Panc1 (cell line): ENCODE measurements at regions not wholly inside any gene's neighbourhood (a gene's known extent, or its start where the extent isn't known, plus 50 kb on each side); places are given as distances from the start of the nearest gene placed in this dataset.

Experiments
- ATAC-seq: fragments of 200-7000 bp; cut with Tn5 transposase; 2 replicates; pipeline ENCODE4 v1.9.1; 2020; ENCODE audit warnings: mild to moderate bottlenecking, moderate library complexity
- BruUV-seq: library from RNA; stranded (reverse); fragments of 400-500 nt; replicated peaks from 2 replicates; lab custom pipeline; 2021; lab: Mats Ljungman, UMichigan
- CTCF ChIA-PET: fragments of 300-600 bp; sonication (Branson Sonifier 250); formaldehyde crosslinking; loops from one replicate; lab custom pipeline; 2022; ENCODE audit warnings: antibody characterized with exemption; lab: Charles Lee
- POLR2A ChIA-PET: fragments of 300-600 bp; sonication (Branson Sonifier 250); formaldehyde crosslinking; loops from one replicate; lab custom pipeline; 2022; ENCODE audit warnings: antibody characterized with exemption; lab: Charles Lee
- DNase-seq: peaks from one replicate; pipeline ENCODE4 v3.0.0-alpha.2; 2010; ENCODE audit warnings: low read depth, low spot score
- H3K27ac ChIP-seq: 2 replicates; pipeline ENCODE4 v1.5.1; 2011; ENCODE audit warnings: mild to moderate bottlenecking, low read length, inconsistent platforms
- H3K27me3 ChIP-seq: fragments of 200-500 bp; sonication (Bioruptor generic); 2 replicates; pipeline ENCODE4 v1.6.0; 2014; ENCODE audit warnings: low read length, inconsistent platforms; ENCODE audit not compliant: control insufficient read depth, insufficient read depth
- H3K36me3 ChIP-seq: fragments of 200-500 bp; sonication (Bioruptor generic); 2 replicates; pipeline ENCODE4 v1.5.1; 2014; ENCODE audit warnings: inconsistent platforms, mild to moderate bottlenecking, low read length, moderate library complexity; ENCODE audit not compliant: control insufficient read depth, insufficient read depth
- H3K4me1 ChIP-seq: 2 replicates; pipeline ENCODE4 v1.5.1; 2011; ENCODE audit warnings: inconsistent platforms, mild to moderate bottlenecking, low read length, moderate library complexity; ENCODE audit not compliant: control insufficient read depth, insufficient read depth
- H3K4me3 ChIP-seq, 2 experiments: 2 replicates each; pipeline ENCODE4 v1.5.1; 2011 to 2012; ENCODE audit warnings: low read depth in 2 of 2, low read length in 2 of 2, mild to moderate bottlenecking in 2 of 2, inconsistent platforms in 1 of 2, moderate library complexity in 1 of 2
- H3K9me3 ChIP-seq: fragments of 200-500 bp; sonication (Bioruptor generic); 2 replicates; pipeline ENCODE4 v1.5.1; 2014; ENCODE audit warnings: low read depth, mild to moderate bottlenecking, inconsistent platforms, low read length, moderate library complexity; ENCODE audit not compliant: control insufficient read depth, insufficient read depth
- POLR2AphosphoS5 ChIP-seq: IDR thresholded peaks from 2 replicates; pipeline ENCODE4 v1.6.1; 2012; ENCODE audit warnings: mild to moderate bottlenecking, low read depth, low read length, moderate library complexity
- SIN3A ChIP-seq: IDR thresholded peaks from 2 replicates; pipeline ENCODE4 v1.6.1; 2012; ENCODE audit warnings: low read depth, mild to moderate bottlenecking, low read length, moderate library complexity, borderline replicate concordance; ENCODE audit not compliant: insufficient read depth
- TCF7L2 ChIP-seq: IDR thresholded peaks from 2 replicates; pipeline ENCODE4 v1.6.1; 2011; ENCODE audit warnings: mild to moderate bottlenecking, low read depth, low read length, inconsistent platforms
- in situ Hi-C: cut with HindIII; loops from 2 replicates; pipeline ENCODE4 v1.10.0; 2016; ENCODE audit warnings: low sequenced_read_pairs, low pct_unique_long_range_greater_than_20kb
- intact Hi-C: fragments of 100-400 bp; cut with micrococcal nuclease; formaldehyde crosslinking; loops from one replicate; pipeline ENCODE4 v1.10.0; 2022; ENCODE audit not compliant: unreplicated experiment
- TF ChIP-seq, protein P1 (sequence below): fragments of 450-650 bp; IDR thresholded peaks from 2 replicates; pipeline ENCODE4 v1.5.1; 2017; ENCODE audit warnings: mild to moderate bottlenecking
- TF ChIP-seq, protein P2 (sequence below), 2 experiments: IDR thresholded peaks; 2 replicates each; pipeline ENCODE4 v1.6.1; 2011 to 2012; ENCODE audit warnings: low read depth in 2 of 2, control low read depth in 1 of 2, low read length in 1 of 2, mild to moderate bottlenecking in 1 of 2, moderate library complexity in 1 of 2; ENCODE audit not compliant: insufficient read depth in 1 of 2

DNA sequence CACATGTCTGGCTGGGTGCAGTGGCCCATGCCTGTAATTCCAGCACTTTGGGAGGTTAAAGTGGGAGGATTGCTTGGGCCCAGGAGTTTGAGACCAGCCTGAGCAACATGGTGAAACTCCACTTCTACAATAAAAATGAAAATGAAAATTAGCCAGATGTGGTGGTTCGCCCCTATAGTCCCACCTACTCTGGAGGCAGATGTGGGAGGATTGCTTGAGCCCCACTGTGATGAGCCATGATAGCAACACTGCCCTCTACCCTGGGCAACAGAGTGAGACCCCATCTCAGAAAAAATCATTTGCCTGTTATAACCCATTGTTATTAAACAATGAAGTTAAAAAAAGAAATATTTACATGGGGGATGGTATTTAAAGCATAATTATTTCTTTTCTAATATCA is 240.1 kb upstream of the ZPLD1 start:
- DNase-seq (no peak), ATAC-seq (no peak)
- POLR2A ChIA-PET, result no interaction called here
- H3K27me3 ChIP-seq, result no peaks in the 10 kb centered on the region
- TF ChIP-seq TCF7L2, result no peak
- no peak for TF ChIP-seq POLR2AphosphoS5
- TF ChIP-seq, protein P1, sequence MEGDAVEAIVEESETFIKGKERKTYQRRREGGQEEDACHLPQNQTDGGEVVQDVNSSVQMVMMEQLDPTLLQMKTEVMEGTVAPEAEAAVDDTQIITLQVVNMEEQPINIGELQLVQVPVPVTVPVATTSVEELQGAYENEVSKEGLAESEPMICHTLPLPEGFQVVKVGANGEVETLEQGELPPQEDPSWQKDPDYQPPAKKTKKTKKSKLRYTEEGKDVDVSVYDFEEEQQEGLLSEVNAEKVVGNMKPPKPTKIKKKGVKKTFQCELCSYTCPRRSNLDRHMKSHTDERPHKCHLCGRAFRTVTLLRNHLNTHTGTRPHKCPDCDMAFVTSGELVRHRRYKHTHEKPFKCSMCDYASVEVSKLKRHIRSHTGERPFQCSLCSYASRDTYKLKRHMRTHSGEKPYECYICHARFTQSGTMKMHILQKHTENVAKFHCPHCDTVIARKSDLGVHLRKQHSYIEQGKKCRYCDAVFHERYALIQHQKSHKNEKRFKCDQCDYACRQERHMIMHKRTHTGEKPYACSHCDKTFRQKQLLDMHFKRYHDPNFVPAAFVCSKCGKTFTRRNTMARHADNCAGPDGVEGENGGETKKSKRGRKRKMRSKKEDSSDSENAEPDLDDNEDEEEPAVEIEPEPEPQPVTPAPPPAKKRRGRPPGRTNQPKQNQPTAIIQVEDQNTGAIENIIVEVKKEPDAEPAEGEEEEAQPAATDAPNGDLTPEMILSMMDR, result no peak
- TF ChIP-seq, protein P2, sequence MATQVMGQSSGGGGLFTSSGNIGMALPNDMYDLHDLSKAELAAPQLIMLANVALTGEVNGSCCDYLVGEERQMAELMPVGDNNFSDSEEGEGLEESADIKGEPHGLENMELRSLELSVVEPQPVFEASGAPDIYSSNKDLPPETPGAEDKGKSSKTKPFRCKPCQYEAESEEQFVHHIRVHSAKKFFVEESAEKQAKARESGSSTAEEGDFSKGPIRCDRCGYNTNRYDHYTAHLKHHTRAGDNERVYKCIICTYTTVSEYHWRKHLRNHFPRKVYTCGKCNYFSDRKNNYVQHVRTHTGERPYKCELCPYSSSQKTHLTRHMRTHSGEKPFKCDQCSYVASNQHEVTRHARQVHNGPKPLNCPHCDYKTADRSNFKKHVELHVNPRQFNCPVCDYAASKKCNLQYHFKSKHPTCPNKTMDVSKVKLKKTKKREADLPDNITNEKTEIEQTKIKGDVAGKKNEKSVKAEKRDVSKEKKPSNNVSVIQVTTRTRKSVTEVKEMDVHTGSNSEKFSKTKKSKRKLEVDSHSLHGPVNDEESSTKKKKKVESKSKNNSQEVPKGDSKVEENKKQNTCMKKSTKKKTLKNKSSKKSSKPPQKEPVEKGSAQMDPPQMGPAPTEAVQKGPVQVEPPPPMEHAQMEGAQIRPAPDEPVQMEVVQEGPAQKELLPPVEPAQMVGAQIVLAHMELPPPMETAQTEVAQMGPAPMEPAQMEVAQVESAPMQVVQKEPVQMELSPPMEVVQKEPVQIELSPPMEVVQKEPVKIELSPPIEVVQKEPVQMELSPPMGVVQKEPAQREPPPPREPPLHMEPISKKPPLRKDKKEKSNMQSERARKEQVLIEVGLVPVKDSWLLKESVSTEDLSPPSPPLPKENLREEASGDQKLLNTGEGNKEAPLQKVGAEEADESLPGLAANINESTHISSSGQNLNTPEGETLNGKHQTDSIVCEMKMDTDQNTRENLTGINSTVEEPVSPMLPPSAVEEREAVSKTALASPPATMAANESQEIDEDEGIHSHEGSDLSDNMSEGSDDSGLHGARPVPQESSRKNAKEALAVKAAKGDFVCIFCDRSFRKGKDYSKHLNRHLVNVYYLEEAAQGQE (IDR thresholded peaks at IDR 0.05; ENCODE audit: insufficient read depth in 1 of 2, low read depth in 2 of 2, low read length in 1 of 2), result no peak
- TF ChIP-seq SIN3A, result no peak
- CTCF ChIA-PET, result no interaction called here
- no peaks in the 10 kb centered on the region for H3K9me3 ChIP-seq
- H3K4me3 ChIP-seq, result no peak overlapping the region
- no TSS peak for BruUV-seq
- H3K36me3 ChIP-seq, result no peaks in the 10 kb centered on the region
- H3K4me1 ChIP-seq, result no peaks in the 10 kb centered on the region
- no peak overlapping the region for H3K27ac ChIP-seq
- intact Hi-C loops (loop anchor here (10.0 kb wide), 1 partner anchor 180 kb away; no protein-coding TSS in a partner anchor), in situ Hi-C loops (no loop called here)

DNA sequence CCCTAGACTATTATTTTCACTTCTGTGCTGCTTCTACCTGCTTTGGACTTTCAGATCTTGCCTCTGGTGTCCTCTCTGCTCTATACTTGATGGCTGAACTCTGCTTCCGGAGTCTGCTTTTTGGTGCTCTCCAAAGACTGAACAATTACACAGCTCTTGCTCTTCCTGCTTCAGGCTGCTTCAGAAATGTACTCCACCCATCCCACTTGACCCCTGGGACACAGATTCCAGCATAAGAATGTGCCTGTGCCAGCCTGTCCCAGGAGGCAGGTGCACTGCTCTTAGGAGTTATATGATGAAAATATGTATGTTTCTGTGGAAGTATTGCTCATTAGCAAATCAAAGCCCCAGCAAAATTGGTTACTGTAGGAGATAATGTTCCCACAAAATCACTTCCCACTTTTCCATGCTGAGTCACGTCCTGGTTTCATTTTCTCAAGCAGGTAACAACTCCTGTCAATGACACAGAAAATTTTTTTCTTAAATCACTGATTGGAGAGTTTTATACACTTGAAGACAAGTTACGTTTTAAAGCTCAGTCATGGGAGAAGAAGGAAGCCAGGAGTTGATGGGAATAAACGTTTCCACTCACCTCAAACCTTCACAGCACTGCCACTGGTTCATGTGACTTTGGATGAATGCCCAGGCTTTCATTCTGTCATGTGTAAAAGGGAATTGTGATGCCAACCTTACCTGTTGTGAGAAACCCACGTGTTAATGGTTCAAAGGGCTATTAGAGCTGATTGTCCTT is 239.4 kb upstream of the ZPLD1 start:
- TF ChIP-seq TCF7L2 (no peak), POLR2AphosphoS5 (no peak), SIN3A (no peak)
- TF ChIP-seq, protein P1, result no peak
- TF ChIP-seq, protein P2 (IDR thresholded peaks at IDR 0.05; ENCODE audit: insufficient read depth in 1 of 2, low read depth in 2 of 2, low read length in 1 of 2), result no peak
- Histone ChIP-seq H3K4me1 (no peaks in the 10 kb centered on the region), H3K27ac (no peak overlapping the region), H3K27me3 (no peaks in the 10 kb centered on the region), H3K9me3 (no peaks in the 10 kb centered on the region), H3K4me3 (no peak overlapping the region), H3K36me3 (no peaks in the 10 kb centered on the region)
- DNase-seq (no peak), ATAC-seq (no peak)
- BruUV-seq, result no TSS peak
- ChIA-PET POLR2A (interaction anchor here (0.7 kb wide), 1 partner anchor 10 kb away, joined by 5 read pairs; no protein-coding TSS in a partner anchor), CTCF (no interaction called here)
- in situ Hi-C loops (no loop called here), intact Hi-C loops (loop anchor here (10.0 kb wide), 1 partner anchor 181 kb away; no protein-coding TSS in a partner anchor)
